Suprapubic skin (tissue), 4 donors: ENCODE measurements at regions not wholly inside any gene's neighbourhood (a gene's known extent, or its start where the extent isn't known, plus 50 kb on each side); places are given as distances from the start of the nearest gene placed in this dataset.

Experiments used
- DNase-seq, 2 donors: peaks; one replicate each; pipeline ENCODE4 v3.0.0-alpha.2; 2019; ENCODE audit warnings: low spot score in 2 of 2
- H3K27ac ChIP-seq: fragments of 200-600 bp; sonication (generic); one replicate; pipeline ENCODE4 v1.5.1; 2019
- H3K27me3 ChIP-seq: fragments of 200-600 bp; sonication (generic); one replicate; pipeline ENCODE4 v1.5.1; 2019
- H3K36me3 ChIP-seq: fragments of 200-600 bp; sonication (generic); one replicate; pipeline ENCODE4 v1.5.1; 2019
- H3K4me1 ChIP-seq: fragments of 200-600 bp; sonication (generic); one replicate; pipeline ENCODE4 v1.5.1; 2019
- H3K4me3 ChIP-seq: fragments of 200-600 bp; sonication (generic); one replicate; pipeline ENCODE4 v1.5.1; 2019; ENCODE audit warnings: mild to moderate bottlenecking
- H3K9me3 ChIP-seq: fragments of 200-600 bp; sonication (generic); one replicate; pipeline ENCODE4 v1.5.1; 2019
- EP300 ChIP-seq: sonication (generic); formaldehyde crosslinking; IDR thresholded peaks from one replicate; pipeline ENCODE4 v1.6.1; 2017; ENCODE audit warnings: antibody characterized with exemption
- POLR2A ChIP-seq, 2 donors: fragments of 450-650 bp; IDR thresholded peaks; one replicate each; pipeline ENCODE4 v1.6.1; 2017; ENCODE audit warnings: antibody characterized with exemption in 2 of 2, mild to moderate bottlenecking in 2 of 2, moderate library complexity in 2 of 2
- POLR2AphosphoS5 ChIP-seq, 3 donors: sonication (generic); formaldehyde crosslinking; IDR thresholded peaks; one replicate each; pipeline ENCODE4 v1.6.1; 2017; ENCODE audit warnings: antibody characterized with exemption in 3 of 3
- WGBS: methylation state at CpG from one replicate; pipeline ENCODE4 v1.1.5; 2018; 5-methylcytosine and 5-hydroxymethylcytosine counted together
- TF ChIP-seq, protein P1 (sequence below), 2 donors: fragments of 200-600 bp in 1 of 2; fragments of 450-650 bp in 1 of 2; sonication (generic) in 1 of 2; IDR thresholded peaks; one replicate each; pipeline ENCODE4 v1.5.1; 2016 to 2019; ENCODE audit warnings: antibody characterized with exemption in 2 of 2, mild to moderate bottlenecking in 1 of 2, moderate library complexity in 1 of 2

DNA sequence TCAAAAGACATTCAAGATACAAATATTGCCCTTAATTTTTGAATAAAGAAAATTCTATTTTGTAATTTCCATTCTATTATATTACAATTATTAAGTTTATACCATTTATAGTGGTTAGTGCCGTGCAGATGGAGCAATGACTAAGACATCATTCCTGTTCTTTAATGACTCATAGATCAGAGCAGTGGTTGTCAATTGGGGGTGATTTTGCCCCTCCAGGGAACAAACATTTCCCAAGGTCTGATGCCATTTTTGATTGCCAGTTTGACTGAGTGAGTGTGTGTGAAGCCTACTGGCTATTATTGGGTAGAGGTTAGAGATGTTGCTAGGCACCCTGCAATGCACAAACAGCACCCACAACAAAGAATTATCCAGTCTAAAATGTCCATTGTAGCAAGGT, 97.9 kb upstream of the DDIT4L start:
- no peak overlapping the region for H3K27ac ChIP-seq
- no peaks in the 10 kb centered on the region for H3K4me1 ChIP-seq
- H3K9me3 ChIP-seq = no peaks in the 10 kb centered on the region
- no peak for DNase-seq
- H3K4me3 ChIP-seq = no peak overlapping the region
- TF ChIP-seq, protein P1, sequence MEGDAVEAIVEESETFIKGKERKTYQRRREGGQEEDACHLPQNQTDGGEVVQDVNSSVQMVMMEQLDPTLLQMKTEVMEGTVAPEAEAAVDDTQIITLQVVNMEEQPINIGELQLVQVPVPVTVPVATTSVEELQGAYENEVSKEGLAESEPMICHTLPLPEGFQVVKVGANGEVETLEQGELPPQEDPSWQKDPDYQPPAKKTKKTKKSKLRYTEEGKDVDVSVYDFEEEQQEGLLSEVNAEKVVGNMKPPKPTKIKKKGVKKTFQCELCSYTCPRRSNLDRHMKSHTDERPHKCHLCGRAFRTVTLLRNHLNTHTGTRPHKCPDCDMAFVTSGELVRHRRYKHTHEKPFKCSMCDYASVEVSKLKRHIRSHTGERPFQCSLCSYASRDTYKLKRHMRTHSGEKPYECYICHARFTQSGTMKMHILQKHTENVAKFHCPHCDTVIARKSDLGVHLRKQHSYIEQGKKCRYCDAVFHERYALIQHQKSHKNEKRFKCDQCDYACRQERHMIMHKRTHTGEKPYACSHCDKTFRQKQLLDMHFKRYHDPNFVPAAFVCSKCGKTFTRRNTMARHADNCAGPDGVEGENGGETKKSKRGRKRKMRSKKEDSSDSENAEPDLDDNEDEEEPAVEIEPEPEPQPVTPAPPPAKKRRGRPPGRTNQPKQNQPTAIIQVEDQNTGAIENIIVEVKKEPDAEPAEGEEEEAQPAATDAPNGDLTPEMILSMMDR (IDR thresholded peaks at IDR 0.05) = no peak
- TF ChIP-seq EP300 = no peak
- no peak for TF ChIP-seq POLR2A (IDR thresholded peaks at IDR 0.05)
- 77% methylated on average over 1 of the region's 1 CpG for WGBS
- H3K36me3 ChIP-seq = no peaks in the 10 kb centered on the region
- no peaks in the 10 kb centered on the region for H3K27me3 ChIP-seq

GRCh38 chr4:100287534-100287933, 97.3 kb upstream of the DDIT4L start:
- DNase-seq = no peak
- WGBS = 61% methylated on average over 6 of the region's 6 CpGs
- no peak overlapping the region for H3K4me3 ChIP-seq
- TF ChIP-seq POLR2AphosphoS5 (IDR thresholded peaks at IDR 0.05) (no peak), EP300 (no peak), POLR2A (IDR thresholded peaks at IDR 0.05) (no peak)
- TF ChIP-seq, protein P1 (IDR thresholded peaks at IDR 0.05) = no peak
- no peaks in the 10 kb centered on the region for H3K36me3 ChIP-seq
- H3K27me3 ChIP-seq = no peaks in the 10 kb centered on the region
- no peak overlapping the region for H3K27ac ChIP-seq
- no peaks in the 10 kb centered on the region for H3K9me3 ChIP-seq
- no peaks in the 10 kb centered on the region for H3K4me1 ChIP-seq

GRCh38 chr4:100286636-100287035, 96.4 kb upstream of the DDIT4L start:
- no peak for DNase-seq
- no peaks in the 10 kb centered on the region for H3K9me3 ChIP-seq
- 82% methylated on average over 3 of the region's 3 CpGs for WGBS
- H3K27ac ChIP-seq = no peak overlapping the region
- no peaks in the 10 kb centered on the region for H3K4me1 ChIP-seq
- H3K4me3 ChIP-seq = no peak overlapping the region
- H3K36me3 ChIP-seq = no peaks in the 10 kb centered on the region
- no peak for TF ChIP-seq POLR2A (IDR thresholded peaks at IDR 0.05)
- H3K27me3 ChIP-seq = no peaks in the 10 kb centered on the region

DNA sequence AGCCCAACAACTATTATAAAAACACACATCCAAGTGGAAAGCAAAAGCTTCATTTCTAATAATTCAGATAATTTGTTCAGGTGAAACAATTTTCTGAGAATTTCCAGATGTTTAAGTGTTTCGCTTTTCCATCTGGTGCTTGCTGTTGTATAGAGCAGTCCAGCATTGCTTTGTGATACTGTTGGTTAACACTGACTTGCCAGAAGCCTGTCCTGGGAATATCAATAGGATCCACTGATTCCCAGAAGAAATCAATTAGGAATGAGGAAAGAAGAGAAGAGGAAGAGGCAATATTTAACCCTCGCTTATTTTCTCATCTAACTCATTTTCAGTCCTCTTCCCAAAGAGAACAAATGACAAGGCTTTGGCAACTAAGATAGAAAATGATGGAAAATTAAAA, 94.9 kb upstream of the DDIT4L start:
- Histone ChIP-seq H3K27ac (no peak overlapping the region), H3K4me3 (no peak overlapping the region), H3K36me3 (no peaks in the 10 kb centered on the region), H3K9me3 (no peaks in the 10 kb centered on the region), H3K27me3 (no peaks in the 10 kb centered on the region), H3K4me1 (no peaks in the 10 kb centered on the region)
- no peak for DNase-seq
- TF ChIP-seq POLR2AphosphoS5 (IDR thresholded peaks at IDR 0.05) (no peak), POLR2A (IDR thresholded peaks at IDR 0.05) (no peak), EP300 (no peak)
- TF ChIP-seq, protein P1 (IDR thresholded peaks at IDR 0.05) = no peak
- 79% methylated on average over 2 of the region's 2 CpGs for WGBS

- no peak overlapping the region for H3K4me3 ChIP-seq
- 81% methylated on average over 10 of the region's 10 CpGs for WGBS
- H3K27ac ChIP-seq = no peak overlapping the region
- no peaks in the 10 kb centered on the region for H3K4me1 ChIP-seq
- TF ChIP-seq POLR2AphosphoS5 (IDR thresholded peaks at IDR 0.05) (no peak), EP300 (no peak), POLR2A (IDR thresholded peaks at IDR 0.05) (no peak)
- TF ChIP-seq, protein P1 (IDR thresholded peaks at IDR 0.05) = no peak
- H3K9me3 ChIP-seq = no peaks in the 10 kb centered on the region
- no peaks in the 10 kb centered on the region for H3K27me3 ChIP-seq
- no peak for DNase-seq
- no peaks in the 10 kb centered on the region for H3K36me3 ChIP-seq
These were observed 94.0 kb upstream of the DDIT4L start for GRCh38 chr4:100284129-100284880.

DNA sequence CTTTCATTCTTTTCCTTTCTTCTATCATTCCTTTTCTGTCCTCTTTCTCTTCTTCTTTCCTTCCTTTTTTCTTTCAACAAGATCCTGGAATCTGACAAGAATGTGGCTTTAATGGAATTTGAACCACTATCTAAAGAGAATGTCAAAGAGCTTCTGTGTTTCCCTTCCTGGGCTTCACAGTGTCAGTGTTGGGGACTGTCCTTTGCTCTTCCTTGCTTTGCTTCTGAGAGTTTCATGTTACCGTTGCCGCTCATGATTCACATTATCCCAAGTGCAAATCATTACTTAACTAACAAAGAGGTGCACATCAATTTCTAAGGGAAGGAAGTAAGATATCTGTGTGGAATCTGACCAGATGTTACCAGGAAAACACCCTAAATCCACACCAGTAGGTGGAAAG, 90.5 kb upstream of the DDIT4L start:
- DNase-seq = no peak
- no peaks in the 10 kb centered on the region for H3K4me1 ChIP-seq
- H3K27me3 ChIP-seq = no peaks in the 10 kb centered on the region
- no peak overlapping the region for H3K4me3 ChIP-seq
- H3K27ac ChIP-seq = no peak overlapping the region
- WGBS = 84% methylated on average over 2 of the region's 2 CpGs
- H3K36me3 ChIP-seq = no peaks in the 10 kb centered on the region
- TF ChIP-seq POLR2AphosphoS5 (IDR thresholded peaks at IDR 0.05) (no peak), EP300 (no peak), POLR2A (IDR thresholded peaks at IDR 0.05) (no peak)
- TF ChIP-seq, protein P1 (IDR thresholded peaks at IDR 0.05) = no peak
- no peaks in the 10 kb centered on the region for H3K9me3 ChIP-seq
